SKM-1 (cell line): ENCODE measurements at regions not wholly inside any gene's neighbourhood (a gene's known extent, or its start where the extent isn't known, plus 50 kb on each side); places are given as distances from the start of the nearest gene placed in this dataset.
"Not testable (repeated sequence)": the region's sequence is repeated elsewhere in the genome, so short reads cannot be mapped to it uniquely, and the experiment has no call there.

Experiments
- DNase-seq: peaks from one replicate; lab custom pipeline; 2025; ENCODE audit not compliant: unreplicated experiment; lab: John Stamatoyannopoulos, UW

DNA sequence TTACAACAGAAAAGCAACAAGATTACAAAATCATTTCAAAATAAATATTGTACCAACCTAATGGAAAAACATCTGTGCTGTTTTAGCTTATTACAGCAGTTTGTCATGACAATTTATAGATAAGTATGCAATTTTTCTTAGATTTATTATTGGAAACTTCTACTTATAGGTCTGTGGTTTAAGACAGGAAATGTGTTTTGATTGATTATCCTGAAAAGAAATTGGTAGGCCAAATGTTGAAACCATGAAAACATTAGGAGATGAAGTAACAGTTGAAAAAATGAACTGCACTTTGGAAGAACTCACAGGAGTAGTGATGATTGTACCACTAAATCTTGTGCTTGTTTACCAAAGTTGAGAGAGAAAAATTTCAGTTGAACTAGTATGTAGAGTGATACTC lies 162.2 kb upstream of the GIMD1 start:
- no peak for DNase-seq

- DNase-seq: no peak
These were observed 161.4 kb upstream of the GIMD1 start for GRCh38 chr4:106530024-106530361.

- DNase-seq: no peak
These were observed 160.9 kb upstream of the GIMD1 start for GRCh38 chr4:106529348-106530023.

GRCh38 chr4:106527316-106527715 lies 158.7 kb upstream of the GIMD1 start:
- no peak for DNase-seq

DNA sequence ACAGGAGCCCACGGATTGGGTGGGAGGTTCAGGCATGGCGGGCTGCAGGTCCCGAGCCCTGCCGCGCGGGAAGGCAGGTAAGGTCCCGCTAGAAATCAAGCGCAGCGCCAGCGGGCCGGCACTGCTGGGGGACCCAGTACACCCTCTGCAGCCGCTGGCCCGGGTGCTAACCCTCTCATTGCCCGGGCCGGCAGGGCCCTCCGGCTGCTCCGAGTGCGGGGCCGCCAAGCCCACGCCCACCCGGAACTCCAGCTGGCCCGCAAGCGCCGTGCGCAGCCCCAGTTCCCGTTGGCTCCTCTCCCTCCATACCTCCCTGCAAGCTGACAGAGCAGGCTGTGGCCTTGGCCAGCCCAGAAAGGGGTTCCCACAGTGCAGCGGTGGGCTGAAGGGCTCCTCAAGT lies 156.8 kb upstream of the GIMD1 start:
- not testable (repeated sequence) for DNase-seq

DNA sequence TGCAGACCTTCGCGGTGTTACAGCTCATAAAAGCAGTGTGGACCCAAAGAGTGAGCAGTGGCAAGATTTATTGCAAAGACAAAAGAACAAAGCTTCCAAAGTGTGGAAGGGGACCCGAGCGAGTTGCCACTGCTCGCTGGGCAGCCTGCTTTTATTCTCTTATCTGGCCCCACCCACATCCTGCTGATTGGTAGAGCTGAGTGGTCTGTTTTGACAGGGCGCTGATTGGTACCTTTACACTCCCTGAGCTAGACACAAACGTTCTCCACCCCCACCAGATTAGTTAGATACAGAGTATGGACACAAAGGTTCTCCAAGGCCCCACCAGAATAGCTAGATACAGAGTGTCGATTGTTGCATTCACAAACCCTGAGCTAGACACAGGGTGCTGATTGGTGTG lies 156.2 kb upstream of the GIMD1 start:
- not testable (repeated sequence) for DNase-seq

DNA sequence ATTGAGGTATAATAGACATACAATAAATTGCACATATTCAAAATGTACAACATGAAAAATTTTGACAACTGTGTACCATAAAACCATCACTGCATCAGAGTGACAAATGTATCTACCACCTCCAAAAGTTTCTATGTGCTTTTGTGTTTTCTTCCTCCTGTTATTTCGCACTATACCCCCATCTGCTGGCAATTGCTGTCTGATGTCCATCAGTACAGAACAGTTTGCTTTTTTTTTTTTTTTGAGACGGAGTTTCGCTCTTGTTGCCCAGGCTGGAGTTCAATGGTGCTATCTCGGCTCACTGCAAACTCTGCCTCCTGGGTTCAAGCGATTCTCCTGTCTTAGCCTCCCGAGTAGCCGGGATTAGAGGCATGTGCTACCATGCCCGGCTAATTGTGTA lies 154.3 kb upstream of the GIMD1 start:
- no peak for DNase-seq

DNA sequence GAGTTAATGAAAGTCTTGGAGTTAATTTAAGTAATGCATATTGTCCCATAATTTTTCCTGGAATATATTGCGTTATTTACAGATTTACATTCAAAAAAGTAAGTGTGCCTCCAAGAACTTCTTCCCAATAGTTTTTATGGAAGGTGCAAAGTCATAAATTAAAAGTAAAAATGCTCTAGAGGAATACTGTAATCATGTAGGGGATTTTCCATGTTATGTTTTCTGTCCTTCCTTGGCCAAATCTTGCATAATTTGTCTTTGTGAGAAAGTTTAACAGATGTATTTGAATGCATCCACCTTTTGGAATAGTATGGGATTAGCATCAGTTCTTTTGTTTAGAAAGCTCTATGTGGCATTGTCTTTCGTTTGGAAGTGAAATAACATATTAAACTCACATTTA lies 144.1 kb upstream of the GIMD1 start:
- no peak for DNase-seq

DNA sequence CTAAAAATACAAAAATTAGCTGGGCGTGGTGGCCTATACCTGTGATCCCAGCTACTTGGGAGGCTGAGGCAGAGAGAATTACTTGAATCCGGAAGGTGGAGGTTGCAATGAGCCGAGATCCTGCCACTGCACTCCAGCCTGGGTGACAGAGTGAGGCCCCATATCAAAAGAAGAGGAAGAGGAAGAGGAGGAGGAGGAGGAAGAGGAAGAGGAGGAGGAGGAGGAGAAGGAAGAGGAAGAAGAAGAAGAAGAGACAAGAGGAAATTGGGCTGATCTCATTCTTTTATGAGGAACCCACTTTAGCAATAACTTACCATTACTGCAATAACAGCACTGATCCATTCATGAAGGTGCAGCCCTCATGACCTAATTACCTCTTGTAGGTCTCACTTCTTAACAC lies 138.9 kb upstream of the GIMD1 start:
- peak; percentile 49 for DNase-seq

DNA sequence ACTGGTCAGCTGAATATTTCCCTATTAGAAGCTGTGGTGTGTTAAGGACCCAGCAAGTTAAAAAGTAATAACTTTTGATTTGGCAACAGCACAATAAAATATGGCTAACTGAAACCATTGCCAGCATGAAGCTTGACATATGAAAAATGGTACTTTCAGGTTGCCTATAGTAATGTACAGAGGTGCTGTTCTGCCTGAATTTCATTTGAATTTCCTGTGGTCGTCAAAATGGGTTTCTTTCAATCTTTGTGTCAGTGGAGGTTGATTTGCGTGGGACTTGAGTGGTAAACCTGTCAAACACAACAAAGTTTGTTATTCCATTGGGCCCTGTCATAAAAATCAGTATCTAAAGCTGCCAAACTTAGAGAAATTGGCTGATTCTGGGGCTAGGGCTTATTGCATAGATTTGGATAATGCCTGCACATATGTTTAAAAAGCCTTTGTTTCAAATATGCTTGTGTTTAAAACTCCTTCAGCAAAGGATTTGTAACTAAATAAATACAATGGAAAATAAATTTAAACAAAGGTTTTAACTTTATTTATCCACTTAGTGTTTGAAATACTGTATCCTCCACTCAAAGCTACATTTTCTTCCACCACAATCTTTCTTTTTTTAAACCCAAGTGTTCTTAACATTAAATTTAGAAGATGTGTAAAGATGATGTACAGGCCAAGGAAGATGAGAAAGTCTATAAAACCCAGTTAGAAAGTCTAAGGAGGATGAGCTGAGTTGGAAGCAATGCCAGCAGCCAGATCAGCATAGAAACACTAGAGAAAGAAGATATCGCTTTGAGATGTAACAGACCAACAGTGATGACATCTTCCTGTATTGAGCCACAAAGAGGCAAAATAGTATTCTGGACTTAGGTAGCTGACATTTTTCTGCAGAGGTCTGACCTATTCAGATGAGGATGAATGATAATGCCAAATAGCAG lies 134.8 kb upstream of the GIMD1 start:
- no peak for DNase-seq

GRCh38 chr4:106502106-106502699 lies 133.6 kb upstream of the GIMD1 start:
- peak; percentile 18 for DNase-seq

- DNase-seq: no peak
These were observed 128.7 kb upstream of the GIMD1 start for GRCh38 chr4:106497271-106497670.

GRCh38 chr4:106496061-106496460 lies 127.5 kb upstream of the GIMD1 start:
- no peak for DNase-seq

DNA sequence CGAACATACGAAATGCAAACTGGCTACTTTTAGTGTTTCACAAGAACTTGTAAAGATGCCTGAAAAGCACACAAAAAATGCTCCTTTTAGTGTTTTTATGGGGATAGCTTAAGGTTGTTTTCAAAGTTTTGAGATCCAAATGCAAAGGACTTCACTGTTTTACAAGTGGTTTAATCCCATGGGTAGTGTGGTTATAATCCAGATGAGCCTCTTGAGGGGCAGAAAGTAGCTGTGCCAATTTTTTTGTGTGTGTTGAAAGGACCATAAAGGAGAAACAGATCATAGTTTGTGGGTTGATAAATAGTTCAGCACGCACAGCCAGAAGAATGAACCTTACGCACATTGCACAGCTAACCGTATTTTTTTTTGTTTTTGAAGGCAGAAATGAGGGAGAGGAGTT lies 126.9 kb upstream of the GIMD1 start:
- DNase-seq: no peak

DNA sequence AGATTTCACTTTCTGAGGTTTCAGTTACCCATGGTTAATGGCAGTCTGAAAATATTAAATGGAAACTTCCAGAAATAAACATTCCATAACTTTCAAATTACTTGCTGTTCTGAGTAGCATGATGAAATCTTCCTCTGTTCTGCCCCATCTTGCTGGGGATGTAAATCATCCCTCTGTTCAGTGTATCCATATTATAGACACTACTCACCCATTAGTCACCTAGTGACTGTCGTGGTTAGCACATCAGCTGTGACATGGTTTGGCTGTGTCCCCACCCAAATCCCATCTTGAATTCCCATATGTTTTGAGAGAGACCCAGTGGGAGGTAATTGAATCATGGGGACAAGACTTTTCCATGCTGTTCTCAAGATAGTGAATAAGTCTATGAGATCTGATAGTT lies 125.5 kb upstream of the GIMD1 start:
- no peak for DNase-seq

DNA sequence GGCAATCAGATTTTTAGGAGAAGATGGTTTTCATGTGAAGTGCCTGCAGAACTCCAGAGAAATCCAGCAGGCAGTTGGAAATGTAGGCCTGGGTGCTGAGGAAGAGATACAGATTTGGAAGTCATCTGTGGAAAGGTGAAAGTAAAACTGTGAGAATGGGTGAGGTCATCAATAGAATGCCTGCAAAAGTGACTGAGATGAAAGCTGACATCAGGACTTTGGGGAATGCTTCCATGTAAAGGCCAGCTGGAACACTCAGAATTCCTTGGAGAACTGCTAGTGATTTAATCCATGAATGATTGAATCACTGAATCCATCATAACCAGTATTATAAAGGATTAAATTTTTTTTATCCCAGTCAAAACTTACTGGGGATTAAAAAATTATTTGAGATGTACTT lies 124.5 kb upstream of the GIMD1 start:
- DNase-seq: no peak

GRCh38 chr4:106486533-106486932 lies 118.0 kb upstream of the GIMD1 start:
- DNase-seq: no peak

- no peak for DNase-seq
These were observed 113.2 kb upstream of the GIMD1 start for GRCh38 chr4:106481801-106482200.

DNA sequence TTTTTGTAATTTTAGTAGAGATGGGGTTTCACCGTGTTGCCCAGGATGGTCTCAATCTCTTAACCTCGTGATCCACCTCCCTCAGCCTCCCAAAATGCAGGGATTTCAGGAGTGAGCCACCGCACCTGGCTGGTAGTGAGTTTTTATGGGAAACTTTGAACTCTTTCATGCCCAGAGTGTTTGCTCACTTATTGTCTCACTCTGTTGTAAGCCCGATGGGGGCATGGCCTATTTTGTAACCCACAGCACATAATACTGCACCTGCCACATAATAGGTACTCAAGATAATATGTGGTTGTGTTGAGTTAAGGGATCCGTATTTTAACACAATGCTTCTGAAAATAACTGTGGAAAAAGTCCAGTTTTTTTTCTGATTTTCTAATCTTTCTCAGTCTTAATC lies 109.6 kb upstream of the GIMD1 start:
- DNase-seq: no peak

- no peak for DNase-seq
These were observed 108.2 kb upstream of the GIMD1 start for GRCh38 chr4:106476741-106477140.

DNA sequence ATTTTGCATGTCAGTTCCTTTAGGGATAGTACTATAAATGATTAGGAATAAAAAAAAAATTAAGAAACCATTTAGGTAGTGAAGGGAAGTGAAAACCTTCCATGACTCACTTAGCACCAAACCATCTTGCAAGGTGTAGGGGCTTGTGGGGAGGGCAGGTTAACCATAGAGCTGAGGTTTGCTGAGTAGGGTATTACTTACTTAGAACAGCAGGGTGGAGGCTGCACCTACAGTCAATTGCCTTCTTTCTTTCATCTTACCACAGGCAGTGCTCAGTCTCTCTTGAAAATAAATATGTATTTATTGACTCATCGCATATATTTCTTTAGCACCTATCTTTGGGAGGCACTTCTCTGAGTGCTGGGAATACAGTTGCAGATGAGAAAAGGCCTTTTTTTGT lies 104.9 kb upstream of the GIMD1 start:
- no peak for DNase-seq

DNA sequence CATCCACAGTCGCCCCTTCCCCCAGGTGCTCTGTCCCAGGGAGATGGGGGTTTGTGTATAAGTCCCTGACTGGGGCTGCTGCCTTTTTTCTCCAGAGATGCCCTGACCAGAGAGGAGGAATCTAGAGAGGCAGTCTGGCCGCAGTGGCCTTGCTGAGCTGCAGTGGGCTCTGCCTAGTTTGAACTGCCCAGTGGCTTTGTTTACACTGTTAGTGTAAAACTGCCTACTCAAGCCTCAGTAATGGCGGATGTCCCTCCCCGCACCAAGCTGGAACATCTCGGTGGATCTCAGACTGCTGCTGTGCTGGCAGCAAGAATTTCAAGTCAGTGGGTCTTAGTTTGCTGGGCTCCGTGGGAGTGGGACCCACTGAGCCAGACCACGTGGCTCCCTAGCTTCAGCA lies 102.6 kb upstream of the GIMD1 start:
- no peak for DNase-seq
